ENCODE measurements at regions not wholly inside any gene's neighbourhood (a gene's known extent, or its start where the extent isn't known, plus 50 kb on each side); places are given as distances from the start of the nearest gene placed in this dataset.

DNA sequence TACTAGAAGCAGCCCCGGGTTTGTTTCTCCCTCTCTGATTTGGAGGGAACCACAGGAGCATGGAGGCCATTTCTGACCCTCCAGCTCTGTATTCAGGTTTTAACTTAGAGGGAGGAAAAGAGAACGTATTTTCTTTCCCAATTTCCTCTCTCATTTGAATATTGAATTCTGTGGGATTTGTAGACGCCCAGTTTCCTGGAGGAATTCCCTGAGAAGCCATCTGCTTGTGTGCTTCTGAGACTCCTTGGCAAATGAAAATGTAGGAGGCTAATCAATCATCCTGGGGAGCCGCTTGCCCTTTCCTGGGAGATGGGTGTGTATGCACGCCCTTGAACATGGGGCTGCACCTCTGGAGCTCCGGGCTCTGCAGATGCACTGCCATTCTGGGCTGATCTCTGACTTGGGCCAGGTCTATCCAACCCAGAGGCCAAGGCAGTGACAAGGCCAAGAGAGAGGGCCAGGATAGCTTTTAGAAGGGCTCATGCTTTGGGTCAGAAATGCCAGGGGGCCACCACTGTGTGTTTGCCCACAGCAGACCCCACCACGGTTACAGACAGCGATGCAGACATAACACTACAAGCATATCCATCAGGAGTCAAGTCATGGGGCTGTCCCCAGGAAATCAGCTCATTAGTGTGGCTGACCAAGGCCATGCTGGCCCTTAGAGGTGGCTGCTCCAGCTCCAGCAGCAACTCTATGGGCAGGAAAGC lies 174.5 kb downstream of the C5orf15 start:
- Mint-ChIP-seq H3K4me1 (no peaks in the 10 kb centered on the region), H3K4me3 (no peak overlapping the region), H3K9me3 (no peaks in the 10 kb centered on the region), H3K27ac (no peak overlapping the region), H3K27me3 (no peaks in the 10 kb centered on the region)
- ATAC-seq (no peak), DNase-seq (no peak)

DNA sequence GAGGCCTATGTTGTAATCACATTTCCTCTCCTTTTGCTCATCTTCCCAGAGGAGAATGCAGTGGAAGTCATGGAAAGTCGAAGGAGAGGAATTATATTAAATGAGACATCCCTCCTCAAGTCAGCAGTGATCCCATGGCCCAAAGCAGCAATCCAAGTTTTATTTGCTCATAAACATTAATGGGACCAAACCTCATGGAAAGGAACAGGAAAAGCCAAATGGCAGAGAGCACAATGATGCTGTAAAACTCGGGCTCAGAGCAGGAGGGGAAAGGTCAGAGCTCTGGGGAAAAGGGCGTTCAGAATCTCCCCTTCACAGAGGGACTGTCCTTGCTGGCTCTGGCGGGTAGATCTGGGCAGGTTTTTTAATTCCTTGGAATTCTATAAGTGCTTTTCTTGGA lies 175.8 kb downstream of the C5orf15 start:
- H3K4me1 Mint-ChIP-seq: no peaks in the 10 kb centered on the region
- no peak overlapping the region for H3K27ac Mint-ChIP-seq
- H3K9me3 Mint-ChIP-seq: no peaks in the 10 kb centered on the region
- no peak for DNase-seq
- no peak overlapping the region for H3K4me3 Mint-ChIP-seq
- H3K27me3 Mint-ChIP-seq: no peaks in the 10 kb centered on the region
- no peak for ATAC-seq

DNA sequence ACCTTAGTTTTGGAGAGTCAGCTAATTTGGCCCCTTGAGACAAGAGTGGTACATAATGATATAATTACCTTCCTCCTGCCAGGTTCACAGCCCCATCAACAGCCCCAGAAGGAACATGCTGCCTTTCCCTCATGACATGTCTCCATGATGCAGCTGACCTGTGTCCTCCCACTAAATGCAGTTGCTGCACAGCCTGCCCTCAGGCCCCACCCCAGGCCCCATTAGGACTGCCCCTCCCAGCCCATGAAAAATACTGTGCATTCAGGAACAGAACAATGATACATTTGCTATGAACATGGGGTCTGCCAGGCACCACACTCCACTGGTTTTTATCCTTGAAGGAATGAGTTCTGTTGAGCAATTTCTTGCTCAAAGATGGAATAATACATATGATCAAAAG lies 176.4 kb downstream of the C5orf15 start:
- Mint-ChIP-seq H3K27me3 (no peaks in the 10 kb centered on the region), H3K27ac (no peak overlapping the region), H3K4me1 (no peaks in the 10 kb centered on the region), H3K9me3 (no peaks in the 10 kb centered on the region), H3K4me3 (no peak overlapping the region)
- no peak for DNase-seq
- no peak for ATAC-seq

DNA sequence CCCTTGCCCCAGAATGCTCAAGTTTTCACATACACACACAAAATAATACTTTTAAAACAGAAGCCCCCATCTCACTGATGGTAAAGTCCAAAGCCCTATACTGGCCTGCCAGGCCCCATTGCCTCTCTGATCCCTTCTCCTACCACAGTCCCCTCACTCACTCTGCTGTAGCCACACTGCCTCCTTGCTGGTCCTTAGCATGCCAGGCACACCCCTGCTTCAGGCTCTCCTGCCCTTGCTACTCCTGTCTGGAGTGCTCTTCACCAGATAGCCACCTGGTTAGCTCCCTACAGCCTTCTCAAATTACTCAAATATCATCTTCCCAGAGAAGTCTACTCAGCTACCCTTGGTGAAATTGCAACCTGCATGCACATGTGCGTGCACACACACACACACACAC lies 177.5 kb downstream of the C5orf15 start:
- no peaks in the 10 kb centered on the region for H3K9me3 Mint-ChIP-seq
- peak overlapping the region in 1 of 2 donors; percentile 24 for H3K27ac Mint-ChIP-seq
- ATAC-seq (no peak), DNase-seq (no peak)
- no peaks in the 10 kb centered on the region for H3K4me1 Mint-ChIP-seq
- H3K4me3 Mint-ChIP-seq: no peak overlapping the region
- no peaks in the 10 kb centered on the region for H3K27me3 Mint-ChIP-seq

DNA sequence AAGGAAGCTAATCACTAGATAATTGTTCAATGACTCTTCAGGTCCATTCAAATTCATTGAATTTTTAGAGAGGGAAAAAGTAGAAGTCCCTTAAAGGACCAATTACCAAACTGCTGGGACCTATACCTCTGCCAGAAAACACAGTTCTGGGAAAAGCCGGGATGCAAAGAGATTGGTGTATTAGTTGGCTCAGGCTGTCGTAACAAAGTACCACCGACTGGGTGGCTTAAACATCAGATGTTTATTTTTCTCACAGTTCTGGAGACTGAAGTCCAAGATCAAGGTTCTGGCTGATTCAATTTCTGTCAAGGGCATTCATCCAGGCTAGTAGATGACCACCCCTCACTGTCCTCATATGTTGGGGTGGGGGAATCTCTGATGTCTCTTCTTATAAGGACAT lies 177.1 kb upstream of the FSTL4 start:
- no peaks in the 10 kb centered on the region for H3K4me1 Mint-ChIP-seq
- no peak overlapping the region for H3K4me3 Mint-ChIP-seq
- H3K27ac Mint-ChIP-seq: no peak overlapping the region

DNA sequence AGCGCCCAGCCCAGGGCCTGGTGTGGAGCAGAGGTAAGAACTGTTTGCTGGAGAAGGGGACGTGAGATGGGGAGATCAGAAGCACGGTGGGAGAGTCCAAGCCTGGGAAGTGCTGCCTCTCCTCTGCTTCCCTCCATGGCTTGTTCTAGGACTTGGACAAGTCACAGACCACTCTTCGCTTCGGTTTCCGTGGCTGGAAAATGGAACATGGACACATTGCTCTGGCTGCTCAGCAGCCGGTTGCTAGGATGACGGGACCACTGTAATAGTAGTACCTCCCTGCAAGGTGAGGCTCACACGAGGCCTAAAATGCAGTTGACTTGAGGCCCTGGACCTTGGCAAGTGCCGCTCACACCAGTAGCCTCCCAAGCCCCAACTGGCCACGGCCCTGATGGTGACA lies 175.8 kb upstream of the FSTL4 start:
- Mint-ChIP-seq H3K4me3 (no peak overlapping the region), H3K9me3 (peaks cover 0 to 11% of the 10 kb centered on the region in 2 donors), H3K27ac (no peak overlapping the region), H3K4me1 (no peaks in the 10 kb centered on the region), H3K27me3 (no peaks in the 10 kb centered on the region)
- ATAC-seq: no peak
- DNase-seq: no peak

More for the DNA sequence above, 177.1 kb upstream of the FSTL4 start:
- Mint-ChIP-seq H3K9me3 (peaks cover 0 to 11% of the 10 kb centered on the region in 2 donors), H3K27me3 (no peaks in the 10 kb centered on the region)
- ATAC-seq (no peak), DNase-seq (no peak)

DNA sequence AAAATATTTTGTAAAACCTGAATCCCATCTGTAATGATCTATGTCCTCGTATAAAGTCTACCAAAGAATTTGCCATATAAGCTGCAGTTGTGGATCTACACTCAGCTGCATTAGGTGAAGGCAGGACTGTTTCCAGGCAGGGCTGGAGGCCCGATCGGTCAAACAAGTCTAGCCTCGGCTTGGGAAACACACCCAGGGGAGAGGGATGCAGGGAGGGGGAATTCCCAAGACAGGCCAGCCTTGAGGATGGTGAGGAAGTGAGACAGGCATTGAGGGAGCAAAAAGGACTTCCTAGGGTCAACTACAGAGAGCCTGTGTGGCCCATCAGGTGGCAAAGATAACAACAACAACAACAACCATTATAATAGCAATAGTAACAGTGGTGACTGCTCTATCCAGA lies 174.1 kb upstream of the FSTL4 start:
- DNase-seq: no peak
- no peak overlapping the region for H3K4me3 Mint-ChIP-seq
- H3K9me3 Mint-ChIP-seq: peaks cover 0 to 11% of the 10 kb centered on the region in 2 donors
- no peaks in the 10 kb centered on the region for H3K4me1 Mint-ChIP-seq
- no peak overlapping the region for H3K27ac Mint-ChIP-seq
- no peaks in the 10 kb centered on the region for H3K27me3 Mint-ChIP-seq
- no peak for ATAC-seq

DNA sequence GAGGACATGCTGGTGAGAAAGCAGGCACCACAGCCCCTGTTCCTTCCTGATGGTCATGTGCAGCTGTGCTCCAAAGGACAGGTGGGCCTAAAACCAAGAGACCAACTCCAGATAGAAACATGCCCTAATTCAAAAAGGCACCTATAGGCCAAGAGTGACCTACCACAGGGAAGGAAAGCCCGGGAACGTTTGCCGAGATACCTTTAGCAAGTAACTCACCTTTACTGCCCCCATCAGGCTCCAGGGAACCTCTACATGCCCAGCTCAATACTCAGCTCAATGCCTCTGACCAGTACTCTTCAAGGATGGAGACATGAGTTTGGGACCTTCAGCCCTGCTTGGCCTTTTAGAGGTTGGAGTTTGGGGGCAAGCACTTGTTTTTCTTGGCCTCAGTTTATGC lies 172.8 kb upstream of the FSTL4 start:
- H3K4me1 Mint-ChIP-seq: no peaks in the 10 kb centered on the region
- DNase-seq: no peak
- no peak for ATAC-seq
- no peaks in the 10 kb centered on the region for H3K27me3 Mint-ChIP-seq
- H3K27ac Mint-ChIP-seq: no peak overlapping the region
- H3K9me3 Mint-ChIP-seq: peaks cover 0 to 11% of the 10 kb centered on the region in 2 donors
- no peak overlapping the region for H3K4me3 Mint-ChIP-seq

DNA sequence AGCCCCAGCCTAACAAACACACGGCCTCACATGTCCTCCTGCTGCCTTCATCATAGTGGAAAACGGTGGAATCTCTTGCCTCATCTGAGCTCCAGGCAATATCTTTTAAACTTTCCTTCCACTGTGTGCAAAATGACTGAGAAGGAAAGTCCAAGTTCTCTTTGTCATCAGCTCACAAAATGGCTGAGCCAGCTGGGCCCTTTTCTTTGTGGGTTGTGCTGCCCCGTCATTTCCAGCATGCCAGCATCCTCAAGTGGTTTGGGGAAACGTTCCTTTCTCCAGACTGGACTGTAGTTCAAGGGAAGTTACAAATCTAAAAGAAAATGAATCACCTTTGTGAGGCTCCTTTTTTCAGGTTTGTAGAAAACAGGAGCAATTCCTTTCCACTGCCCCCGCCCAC lies 171.1 kb upstream of the FSTL4 start:
- H3K27me3 Mint-ChIP-seq: no peaks in the 10 kb centered on the region
- ATAC-seq (no peak), DNase-seq (no peak)
- H3K27ac Mint-ChIP-seq: no peak overlapping the region
- H3K9me3 Mint-ChIP-seq: peaks cover 0 to 11% of the 10 kb centered on the region in 2 donors
- no peak overlapping the region for H3K4me3 Mint-ChIP-seq
- H3K4me1 Mint-ChIP-seq: no peaks in the 10 kb centered on the region

DNA sequence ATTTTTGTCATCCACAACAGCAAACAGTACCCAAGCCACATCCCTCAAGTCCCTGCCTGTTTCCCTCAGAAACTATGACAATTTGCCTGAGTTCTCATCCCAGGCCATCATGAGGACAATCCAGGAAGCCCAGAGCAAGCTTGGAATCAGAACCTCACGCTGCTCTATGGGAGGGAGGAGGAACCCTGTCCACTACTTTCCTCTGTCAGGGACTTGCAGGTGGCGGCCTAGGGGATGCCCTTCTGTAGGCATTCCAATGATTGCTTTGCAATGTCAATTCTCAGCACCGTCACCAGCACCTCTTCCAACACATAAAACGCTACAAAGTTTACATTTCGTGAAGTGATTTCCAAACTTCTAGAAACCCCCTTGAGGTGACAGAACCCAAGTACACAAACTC lies 170.4 kb upstream of the FSTL4 start:
- Mint-ChIP-seq H3K4me3 (no peak overlapping the region), H3K27ac (no peak overlapping the region), H3K9me3 (peaks cover 0 to 11% of the 10 kb centered on the region in 2 donors), H3K27me3 (no peaks in the 10 kb centered on the region), H3K4me1 (no peaks in the 10 kb centered on the region)
- DNase-seq (no peak), ATAC-seq (no peak)

DNA sequence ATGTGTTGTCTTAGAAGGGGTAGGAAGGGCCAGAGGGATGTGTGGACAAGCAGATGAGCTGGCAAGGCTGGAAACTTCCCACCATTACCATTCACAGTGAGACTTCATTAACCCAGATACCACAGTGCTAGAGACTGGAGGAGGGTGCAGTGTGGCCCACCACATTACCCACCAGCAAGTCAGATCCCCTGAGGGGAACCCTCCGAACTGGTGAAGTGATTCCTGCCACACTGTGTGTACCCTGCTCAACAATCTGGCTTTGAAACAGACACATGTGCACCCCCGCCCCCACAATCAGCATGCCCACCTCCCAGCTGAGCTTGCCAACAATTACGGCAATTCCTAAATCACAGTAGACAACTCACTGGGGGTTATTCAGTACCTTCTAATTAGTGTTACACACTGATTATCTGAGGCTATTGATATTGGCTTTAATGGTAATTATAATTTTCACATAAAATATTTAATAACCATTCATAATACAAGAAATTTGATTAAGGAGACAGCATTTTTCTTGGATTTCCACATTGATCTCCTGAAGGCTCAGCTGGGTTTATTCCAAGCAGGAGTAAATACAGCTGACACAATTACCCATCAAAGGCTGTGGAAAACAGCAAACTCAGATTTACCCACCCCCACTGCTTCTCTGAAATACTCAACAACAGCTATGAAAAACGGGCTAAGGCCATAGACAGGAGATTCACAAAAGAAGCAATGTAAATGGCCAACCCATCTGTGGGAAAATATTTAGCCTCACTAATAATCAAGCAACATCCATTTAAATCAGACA lies 169.3 kb upstream of the FSTL4 start:
- Mint-ChIP-seq H3K9me3 (peaks cover 0 to 11% of the 10 kb centered on the region in 2 donors), H3K4me3 (no peak overlapping the region), H3K27ac (no peak overlapping the region), H3K27me3 (no peaks in the 10 kb centered on the region), H3K4me1 (no peaks in the 10 kb centered on the region)
- ATAC-seq (no peak), DNase-seq (no peak)

DNA sequence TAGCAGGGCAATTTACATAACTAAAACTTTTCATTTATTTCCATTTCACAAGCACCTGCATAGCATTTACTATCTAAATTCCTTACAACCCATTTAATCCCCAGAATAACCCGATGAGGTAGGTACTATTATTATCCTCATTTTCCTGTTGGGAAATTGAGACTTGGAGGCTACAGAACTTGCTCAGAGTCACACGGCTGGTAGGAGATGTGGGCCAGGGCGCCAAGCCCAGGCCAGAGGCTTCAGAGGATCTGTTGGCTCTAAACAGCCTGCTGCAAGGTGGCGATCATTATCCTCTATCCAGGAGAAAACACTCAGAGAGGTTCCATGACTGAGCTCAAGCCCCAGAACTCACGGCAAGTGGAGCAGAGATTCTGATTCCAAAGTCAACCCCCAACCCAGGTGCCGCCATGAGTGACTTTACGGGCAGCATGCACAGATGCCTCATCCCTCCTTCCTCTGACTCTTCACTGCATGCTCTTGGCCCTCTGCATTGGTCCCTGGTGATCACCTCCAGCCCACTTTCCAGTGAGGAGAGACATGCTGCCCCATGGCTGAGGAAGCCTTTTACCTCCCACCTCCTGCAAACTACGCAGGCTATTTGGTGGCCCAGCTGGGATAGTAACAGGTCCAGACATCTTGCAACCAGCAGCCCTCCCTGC lies 168.4 kb upstream of the FSTL4 start:
- Mint-ChIP-seq H3K9me3 (peaks cover 0 to 11% of the 10 kb centered on the region in 2 donors), H3K4me3 (no peak overlapping the region), H3K27ac (peak overlapping the region in 1 of 2 donors; percentile 6), H3K4me1 (peaks cover 4% of the 10 kb centered on the region), H3K27me3 (no peaks in the 10 kb centered on the region)
- no peak for ATAC-seq
- DNase-seq: no peak

DNA sequence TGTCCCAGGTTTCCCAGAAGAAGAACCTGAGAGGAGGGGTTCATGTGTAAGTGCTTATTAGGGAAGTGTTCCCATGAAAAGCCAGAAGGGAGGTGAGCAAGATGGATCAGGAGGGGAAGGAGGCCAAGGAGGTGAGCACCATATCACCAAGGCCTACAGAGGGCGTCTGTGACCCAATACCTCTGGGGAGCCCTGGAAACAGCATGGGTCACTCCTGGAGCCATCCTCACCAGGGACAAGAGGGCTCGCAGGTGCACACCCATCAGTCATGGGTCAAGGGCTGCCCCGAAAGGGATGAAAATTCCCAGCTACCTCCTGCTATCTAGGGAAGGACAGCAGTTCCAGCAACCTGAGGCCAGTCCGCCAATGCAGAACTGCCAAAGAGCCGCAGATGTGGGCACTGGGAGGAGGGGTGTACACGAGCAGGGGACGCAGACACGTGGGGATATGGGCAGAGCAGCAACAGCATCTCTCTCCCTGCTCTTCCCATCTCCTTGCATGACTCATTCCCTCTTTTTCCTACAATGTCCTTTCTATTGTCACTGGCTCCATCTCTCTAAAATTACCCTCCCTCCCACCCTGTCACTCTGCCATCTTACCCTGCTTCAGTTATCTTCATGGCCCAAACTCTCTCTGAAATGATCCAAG lies 167.6 kb upstream of the FSTL4 start:
- peaks cover 5% of the 10 kb centered on the region for H3K4me1 Mint-ChIP-seq
- H3K27ac Mint-ChIP-seq: no peak overlapping the region
- no peaks in the 10 kb centered on the region for H3K27me3 Mint-ChIP-seq

DNA sequence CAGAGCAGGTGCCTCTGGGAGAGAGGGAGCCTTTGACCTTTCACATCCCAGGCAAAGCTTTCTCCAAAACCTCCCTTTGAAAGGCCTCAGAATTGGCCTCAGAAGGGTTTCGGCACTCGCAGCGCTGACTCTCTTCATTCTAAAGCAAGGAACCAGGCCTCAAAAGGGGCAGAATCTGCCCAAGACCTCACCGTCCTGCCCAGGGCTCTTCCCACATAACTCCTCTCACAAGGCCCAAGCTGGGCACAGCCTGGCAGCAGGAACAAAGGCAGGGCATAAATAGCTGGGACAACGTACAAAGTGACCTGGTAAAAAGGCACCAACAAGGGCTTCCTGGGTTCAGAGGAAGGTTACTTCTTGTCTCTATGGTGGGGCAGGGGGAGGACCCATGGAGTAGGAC lies 166.3 kb upstream of the FSTL4 start:
- Mint-ChIP-seq H3K4me3 (no peak overlapping the region), H3K4me1 (peaks cover 5% of the 10 kb centered on the region), H3K27me3 (peaks cover 5% of the 10 kb centered on the region), H3K9me3 (no peaks in the 10 kb centered on the region), H3K27ac (peak overlapping the region in 1 of 2 donors; percentile 75)
- no peak for ATAC-seq
- no peak for DNase-seq

More for the DNA sequence above, 167.6 kb upstream of the FSTL4 start:
- DNase-seq: no peak
- no peak for ATAC-seq
- peaks cover 0 to 3% of the 10 kb centered on the region in 2 donors for H3K9me3 Mint-ChIP-seq
- no peak overlapping the region for H3K4me3 Mint-ChIP-seq

DNA sequence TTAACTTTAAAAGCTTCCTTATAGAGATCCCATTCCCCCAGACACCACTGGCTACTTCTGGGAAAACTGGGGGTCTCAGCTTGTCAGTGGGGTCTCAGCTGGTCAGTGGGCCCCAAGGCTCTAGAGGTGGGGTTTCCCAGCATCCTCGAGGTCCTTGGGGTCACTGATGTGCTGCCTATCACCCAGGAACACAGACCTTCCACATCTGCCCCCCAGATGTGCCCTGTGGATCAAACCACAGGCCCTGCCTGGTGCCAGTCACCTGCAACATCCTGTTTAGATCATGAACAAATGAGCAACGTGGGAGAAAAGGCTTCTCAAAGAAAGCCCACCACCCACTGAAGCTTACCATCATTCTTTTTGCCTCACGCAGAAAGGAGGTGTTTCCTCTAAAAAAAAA lies 165.6 kb upstream of the FSTL4 start:
- no peak for ATAC-seq
- H3K27me3 Mint-ChIP-seq: peaks cover 7% of the 10 kb centered on the region
- DNase-seq: no peak

More for the DNA sequence above, 165.6 kb upstream of the FSTL4 start:
- H3K9me3 Mint-ChIP-seq: no peaks in the 10 kb centered on the region
- no peak overlapping the region for H3K27ac Mint-ChIP-seq
- peaks cover 5% of the 10 kb centered on the region for H3K4me1 Mint-ChIP-seq
- no peak overlapping the region for H3K4me3 Mint-ChIP-seq
